ENCODE measurements at regions not wholly inside any gene's neighbourhood (a gene's known extent, or its start where the extent isn't known, plus 50 kb on each side); places are given as distances from the start of the nearest gene placed in this dataset.

DNA sequence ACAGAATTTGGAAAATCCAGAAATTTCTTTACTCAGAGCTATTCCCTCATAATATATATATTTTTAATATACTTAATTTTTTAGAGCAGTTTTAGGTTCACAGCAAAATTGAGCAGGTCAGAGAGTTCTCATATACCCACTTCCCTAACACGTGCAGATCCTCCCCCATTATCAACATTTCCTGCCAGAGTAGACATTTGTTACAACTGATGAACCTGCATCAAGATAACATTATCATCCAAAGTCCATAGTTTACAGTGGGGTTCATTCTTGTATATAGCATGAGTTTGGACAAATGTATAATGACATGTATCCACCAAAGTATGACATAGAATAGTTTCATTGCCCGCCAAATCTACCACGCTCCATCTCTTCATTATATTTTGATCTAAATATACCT, 170.0 kb downstream of the PTEN start:
- Histone ChIP-seq H2AFZ (ENCODE audit: control insufficient read depth, low read length) (no peak overlapping the region), H3K4me2 (ENCODE audit: control insufficient read depth, extremely low read depth, insufficient read depth, low read depth, low read length) (no peak overlapping the region), H3K9ac (ENCODE audit: control insufficient read depth, extremely low read depth, insufficient read depth, low read length) (no peak overlapping the region), H3K4me3 (ENCODE audit: control insufficient read depth in 2 of 3, extremely low read depth in 1 of 3, insufficient read depth in 2 of 3, low read depth in 1 of 3, low read length in 3 of 3) (no peak overlapping the region), H4K20me1 (ENCODE audit: control insufficient read depth, extremely low read depth, insufficient read depth, low read length) (no peaks in the 10 kb centered on the region), H3K9me3 (ENCODE audit: control insufficient read depth, low read depth, low read length) (no peaks in the 10 kb centered on the region), H3K9me1 (ENCODE audit: control insufficient read depth, extremely low read depth, insufficient read depth, low read length) (no peaks in the 10 kb centered on the region), H3K27me3 (ENCODE audit: control insufficient read depth, extremely low read depth, insufficient read depth, low read length) (no peaks in the 10 kb centered on the region), H3K4me1 (ENCODE audit: control insufficient read depth, extremely low read depth, insufficient read depth, low read length) (no peaks in the 10 kb centered on the region), H3K79me2 (ENCODE audit: control insufficient read depth, insufficient read depth, low read length) (no peaks in the 10 kb centered on the region), H3K27ac (ENCODE audit: control insufficient read depth, insufficient read depth, low read length) (no peak overlapping the region), H3K36me3 (ENCODE audit: control insufficient read depth in 2 of 2, extremely low read depth in 1 of 2, insufficient read depth in 2 of 2, low read length in 2 of 2) (no peaks in the 10 kb centered on the region)
- dilution Hi-C loops (cut with MboI; ENCODE audit: extremely low pct_ligation_motif_present, low sequenced_read_pairs) = no loop called here
- FAIRE-seq (no peak), DNase-seq (ENCODE audit: low read depth, low spot score) (no peak)
- no peak for TF ChIP-seq EZH2 (IDR thresholded peaks at IDR 0.05; ENCODE audit: low read length)
- TF ChIP-seq, protein P1, sequence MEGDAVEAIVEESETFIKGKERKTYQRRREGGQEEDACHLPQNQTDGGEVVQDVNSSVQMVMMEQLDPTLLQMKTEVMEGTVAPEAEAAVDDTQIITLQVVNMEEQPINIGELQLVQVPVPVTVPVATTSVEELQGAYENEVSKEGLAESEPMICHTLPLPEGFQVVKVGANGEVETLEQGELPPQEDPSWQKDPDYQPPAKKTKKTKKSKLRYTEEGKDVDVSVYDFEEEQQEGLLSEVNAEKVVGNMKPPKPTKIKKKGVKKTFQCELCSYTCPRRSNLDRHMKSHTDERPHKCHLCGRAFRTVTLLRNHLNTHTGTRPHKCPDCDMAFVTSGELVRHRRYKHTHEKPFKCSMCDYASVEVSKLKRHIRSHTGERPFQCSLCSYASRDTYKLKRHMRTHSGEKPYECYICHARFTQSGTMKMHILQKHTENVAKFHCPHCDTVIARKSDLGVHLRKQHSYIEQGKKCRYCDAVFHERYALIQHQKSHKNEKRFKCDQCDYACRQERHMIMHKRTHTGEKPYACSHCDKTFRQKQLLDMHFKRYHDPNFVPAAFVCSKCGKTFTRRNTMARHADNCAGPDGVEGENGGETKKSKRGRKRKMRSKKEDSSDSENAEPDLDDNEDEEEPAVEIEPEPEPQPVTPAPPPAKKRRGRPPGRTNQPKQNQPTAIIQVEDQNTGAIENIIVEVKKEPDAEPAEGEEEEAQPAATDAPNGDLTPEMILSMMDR (optimal IDR thresholded peaks at IDR 0.05 in 1 of 3, IDR thresholded peaks at IDR 0.05 in 1 of 3, conservative IDR thresholded peaks at IDR 0.05 in 1 of 3; ENCODE audit: extremely low read depth in 1 of 3, insufficient read depth in 2 of 3, low read length in 3 of 3) = no peak

DNA sequence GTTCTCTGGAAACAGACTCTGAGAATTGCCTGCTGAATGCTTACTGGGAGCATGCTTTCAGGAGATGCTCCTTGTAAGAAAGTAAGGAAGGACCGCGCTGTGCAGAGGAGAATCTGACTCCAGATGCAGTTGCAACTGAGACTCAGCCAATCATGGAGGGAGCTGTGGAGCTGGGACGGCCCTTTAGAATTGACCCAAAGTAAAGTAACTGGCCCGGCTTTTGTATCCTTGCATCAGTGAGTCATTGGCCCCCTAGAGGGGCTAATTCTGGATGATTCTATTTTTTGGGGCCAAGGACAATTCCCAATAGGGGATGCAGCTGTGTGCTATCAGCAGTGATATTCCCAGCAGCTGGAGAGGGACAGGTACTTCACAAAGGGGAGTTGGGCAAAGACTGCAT, 170.4 kb downstream of the PTEN start:
- H3K36me3 ChIP-seq (ENCODE audit: control insufficient read depth in 2 of 2, extremely low read depth in 1 of 2, insufficient read depth in 2 of 2, low read length in 2 of 2) = no peaks in the 10 kb centered on the region
- no peak overlapping the region for H2AFZ ChIP-seq (ENCODE audit: control insufficient read depth, low read length)
- H4K20me1 ChIP-seq (ENCODE audit: control insufficient read depth, extremely low read depth, insufficient read depth, low read length) = no peaks in the 10 kb centered on the region
- FAIRE-seq (no peak), DNase-seq (ENCODE audit: low read depth, low spot score) (no peak)
- no peaks in the 10 kb centered on the region for H3K9me3 ChIP-seq (ENCODE audit: control insufficient read depth, low read depth, low read length)
- no peaks in the 10 kb centered on the region for H3K9me1 ChIP-seq (ENCODE audit: control insufficient read depth, extremely low read depth, insufficient read depth, low read length)
- H3K9ac ChIP-seq (ENCODE audit: control insufficient read depth, extremely low read depth, insufficient read depth, low read length) = no peak overlapping the region
- H3K4me3 ChIP-seq (ENCODE audit: control insufficient read depth in 2 of 3, extremely low read depth in 1 of 3, insufficient read depth in 2 of 3, low read depth in 1 of 3, low read length in 3 of 3) = no peak overlapping the region
- H3K4me1 ChIP-seq (ENCODE audit: control insufficient read depth, extremely low read depth, insufficient read depth, low read length) = no peaks in the 10 kb centered on the region
- no peaks in the 10 kb centered on the region for H3K27me3 ChIP-seq (ENCODE audit: control insufficient read depth, extremely low read depth, insufficient read depth, low read length)
- H3K27ac ChIP-seq (ENCODE audit: control insufficient read depth, insufficient read depth, low read length) = no peak overlapping the region
- dilution Hi-C loops (cut with MboI; ENCODE audit: extremely low pct_ligation_motif_present, low sequenced_read_pairs) = no loop called here
- TF ChIP-seq, protein P1 (optimal IDR thresholded peaks at IDR 0.05 in 1 of 3, IDR thresholded peaks at IDR 0.05 in 1 of 3, conservative IDR thresholded peaks at IDR 0.05 in 1 of 3; ENCODE audit: extremely low read depth in 1 of 3, insufficient read depth in 2 of 3, low read length in 3 of 3) = no peak
- no peak for TF ChIP-seq EZH2 (IDR thresholded peaks at IDR 0.05; ENCODE audit: low read length)
- no peak overlapping the region for H3K4me2 ChIP-seq (ENCODE audit: control insufficient read depth, extremely low read depth, insufficient read depth, low read depth, low read length)
- H3K79me2 ChIP-seq (ENCODE audit: control insufficient read depth, insufficient read depth, low read length) = no peaks in the 10 kb centered on the region
